ENCODE measurements at regions not wholly inside any gene's neighbourhood (a gene's known extent, or its start where the extent isn't known, plus 50 kb on each side); places are given as distances from the start of the nearest gene placed in this dataset.
A peak's percentile ranks its signal among the peaks of the same experiment; 100 is the strongest.

- TF ChIP-seq CTCF (IDR thresholded peaks at IDR 0.05) = peak in 4 of 7 experiments; percentile 28 to 55 (median 49)
- TF ChIP-seq POLR2AphosphoS5 (IDR thresholded peaks at IDR 0.05) = no peak
- Histone ChIP-seq H3K4me1 (no peaks in the 10 kb centered on the region), H3K9me3 (no peaks in the 10 kb centered on the region), H3K36me3 (no peaks in the 10 kb centered on the region), H3K4me3 (no peak overlapping the region), H3K27ac (no peak overlapping the region), H3K27me3 (no peaks in the 10 kb centered on the region)
- WGBS, 5 donors = 28 to 34% (median 30%) methylated on average over 8 of the region's 8 CpGs
- intact Hi-C loops (cut with DNase I; ENCODE audit: low total_unique reads) = loop anchor here (10.0 kb wide), 1 partner anchor 988 kb away; no protein-coding TSS in a partner anchor
- DNase-seq = peak in 1 of 2 donors; percentile 72
Observed at GRCh38 chr17:70552230-70552981, 383.1 kb downstream of the KCNJ2 start.

DNA sequence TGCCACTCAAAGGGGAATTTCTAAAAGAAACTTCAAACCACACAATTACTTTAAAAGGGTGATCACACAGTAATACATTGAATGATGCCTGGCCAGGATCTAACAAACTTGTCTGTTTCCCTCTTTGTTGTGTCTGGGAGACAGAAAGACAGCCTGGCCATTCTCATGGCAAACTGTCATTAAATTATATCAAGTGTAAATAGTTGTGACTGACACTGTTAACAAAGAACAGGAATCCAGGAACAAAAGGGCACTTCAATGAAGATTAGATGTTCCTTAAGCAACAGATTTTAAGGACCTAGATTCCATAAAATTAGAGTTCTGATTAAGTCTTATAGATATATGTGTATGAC lies 383.6 kb downstream of the KCNJ2 start:
- intact Hi-C loops (cut with DNase I; ENCODE audit: low total_unique reads) = loop anchor here (10.0 kb wide), 1 partner anchor 988 kb away; no protein-coding TSS in a partner anchor
- H3K4me3 ChIP-seq = no peak overlapping the region
- DNase-seq = no peak
- H3K27me3 ChIP-seq = no peaks in the 10 kb centered on the region
- TF ChIP-seq CTCF (IDR thresholded peaks at IDR 0.05) (no peak), EP300 (IDR thresholded peaks at IDR 0.05) (no peak), POLR2AphosphoS5 (IDR thresholded peaks at IDR 0.05) (no peak), POLR2A (IDR thresholded peaks at IDR 0.05) (no peak)
- no peaks in the 10 kb centered on the region for H3K4me1 ChIP-seq
- H3K36me3 ChIP-seq = no peaks in the 10 kb centered on the region
- H3K9me3 ChIP-seq = no peaks in the 10 kb centered on the region
- no peak overlapping the region for H3K27ac ChIP-seq

DNA sequence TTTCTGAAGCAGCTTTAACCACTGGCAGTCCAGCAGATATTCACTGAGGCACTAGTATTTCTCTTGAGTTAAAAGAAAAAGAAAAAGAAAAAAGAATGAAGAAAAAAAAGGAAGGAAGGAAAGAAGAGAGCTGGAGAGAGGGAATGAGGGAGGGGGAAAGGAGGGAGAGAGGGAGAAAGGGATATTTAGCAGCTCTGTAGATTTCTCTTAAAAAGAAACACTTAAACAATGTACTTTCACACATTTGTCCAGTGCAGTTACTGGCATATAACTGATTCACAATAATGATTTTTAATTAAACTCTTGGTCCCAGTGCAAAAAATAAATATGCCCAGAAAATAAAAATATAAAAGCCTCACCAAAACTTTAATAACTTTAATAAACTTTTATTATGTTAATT lies 386.4 kb downstream of the KCNJ2 start:
- H3K9me3 ChIP-seq = no peaks in the 10 kb centered on the region
- H3K4me3 ChIP-seq = no peak overlapping the region
- intact Hi-C loops (cut with DNase I; ENCODE audit: low total_unique reads) = loop anchor here (10.0 kb wide), 1 partner anchor 991 kb away; no protein-coding TSS in a partner anchor
- H3K4me1 ChIP-seq = no peaks in the 10 kb centered on the region
- H3K27ac ChIP-seq = no peak overlapping the region
- TF ChIP-seq CTCF (IDR thresholded peaks at IDR 0.05) (no peak), EP300 (IDR thresholded peaks at IDR 0.05) (no peak), POLR2AphosphoS5 (IDR thresholded peaks at IDR 0.05) (no peak), POLR2A (IDR thresholded peaks at IDR 0.05) (no peak)
- no peak for DNase-seq
- H3K36me3 ChIP-seq = no peaks in the 10 kb centered on the region
- no peaks in the 10 kb centered on the region for H3K27me3 ChIP-seq

- Histone ChIP-seq H3K9me3 (no peaks in the 10 kb centered on the region), H3K27ac (no peak overlapping the region), H3K36me3 (no peaks in the 10 kb centered on the region), H3K4me1 (no peaks in the 10 kb centered on the region), H3K27me3 (no peaks in the 10 kb centered on the region), H3K4me3 (no peak overlapping the region)
- no peak for DNase-seq
- intact Hi-C loops (cut with DNase I; ENCODE audit: low total_unique reads) = loop anchor here (10.0 kb wide), 1 partner anchor 994 kb away; no protein-coding TSS in a partner anchor
- TF ChIP-seq POLR2A (IDR thresholded peaks at IDR 0.05) (no peak), EP300 (IDR thresholded peaks at IDR 0.05) (no peak), POLR2AphosphoS5 (IDR thresholded peaks at IDR 0.05) (no peak), CTCF (IDR thresholded peaks at IDR 0.05) (no peak)
- WGBS, 5 donors = 37 to 62% (median 43%) methylated on average over 3 of the region's 3 CpGs
Observed at GRCh38 chr17:70558821-70559220, 389.5 kb downstream of the KCNJ2 start.

All from stomach (tissue), 8 donors.